ENCODE measurements at regions not wholly inside any gene's neighbourhood (a gene's known extent, or its start where the extent isn't known, plus 50 kb on each side); places are given as distances from the start of the nearest gene placed in this dataset.
"Not testable (repeated sequence)": the region's sequence is repeated elsewhere in the genome, so short reads cannot be mapped to it uniquely, and the experiment has no call there.

DNA sequence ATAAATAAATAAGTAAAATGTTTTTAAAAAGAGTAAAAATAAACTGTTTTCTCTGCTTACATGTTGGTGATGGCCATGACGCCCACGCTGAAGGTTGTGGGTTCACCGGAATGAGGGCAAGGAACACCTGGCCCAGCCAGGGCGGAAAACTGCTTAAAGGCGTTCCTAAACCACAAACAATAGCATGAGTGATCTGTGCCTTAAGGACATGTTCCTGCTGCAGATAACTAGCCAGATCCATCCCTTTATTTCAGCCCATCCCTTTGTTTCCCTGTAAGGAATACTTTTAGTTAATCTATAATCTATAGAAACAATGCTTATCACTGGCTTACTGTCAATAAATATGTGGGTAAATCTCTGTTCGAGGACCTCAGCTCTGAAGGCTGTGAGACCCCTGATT, 63.3 kb upstream of the CEP78 start:
- not testable (repeated sequence) for H3K4me1 ChIP-seq (ENCODE audit: insufficient read depth, insufficient read length); DNase-seq (ENCODE audit: low read depth, low spot score); H3K36me3 ChIP-seq (ENCODE audit: insufficient read depth, insufficient read length, low read length); H3K4me3 ChIP-seq (ENCODE audit: insufficient read length, low read depth); H3K27me3 ChIP-seq (ENCODE audit: insufficient read depth, insufficient read length); H3K9ac ChIP-seq (ENCODE audit: insufficient read length, low read depth)
- peaks cover 22% of the 10 kb centered on the region; the same call in 1 of the 2 replicates for H3K9me3 ChIP-seq (ENCODE audit: insufficient read depth, low read length)

DNA sequence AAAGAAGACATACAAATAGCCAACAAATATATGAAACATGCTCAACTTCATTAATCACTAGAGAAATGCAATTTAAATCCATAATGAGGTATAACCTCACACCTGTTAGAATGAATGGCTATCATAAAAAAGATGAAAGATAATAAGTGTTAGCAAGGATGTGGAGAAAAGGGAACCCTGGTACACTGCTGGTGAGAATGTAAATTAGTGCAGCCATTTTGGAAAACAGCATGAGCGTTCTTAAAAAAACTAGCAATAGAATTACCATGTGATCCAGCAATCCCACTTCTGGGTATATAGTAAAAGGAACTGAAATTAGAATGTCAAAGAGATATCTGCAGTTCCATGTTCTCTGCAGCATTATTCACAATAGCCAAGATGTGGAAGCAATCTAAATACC, 64.2 kb upstream of the CEP78 start:
- no peaks in the 10 kb centered on the region for H3K36me3 ChIP-seq (ENCODE audit: insufficient read depth, insufficient read length, low read length)
- peaks cover 22% of the 10 kb centered on the region; the same call in 1 of the 2 replicates for H3K9me3 ChIP-seq (ENCODE audit: insufficient read depth, low read length)
- H3K27me3 ChIP-seq (ENCODE audit: insufficient read depth, insufficient read length), result no peaks in the 10 kb centered on the region
- H3K4me3 ChIP-seq (ENCODE audit: insufficient read length, low read depth), result no peak overlapping the region
- DNase-seq (ENCODE audit: low read depth, low spot score), result no peak
- no peak for TF ChIP-seq YY1 (IDR thresholded peaks at IDR 0.05; ENCODE audit: insufficient read depth, insufficient read length)
- TF ChIP-seq SUZ12 (IDR thresholded peaks at IDR 0.05; ENCODE audit: extremely low read depth, insufficient read depth, insufficient read length), result no peak
- TF ChIP-seq ZNF274 (IDR thresholded peaks at IDR 0.05; ENCODE audit: low read depth, low read length), result no peak
- H3K4me1 ChIP-seq (ENCODE audit: insufficient read depth, insufficient read length), result no peaks in the 10 kb centered on the region
- no peak overlapping the region for H3K9ac ChIP-seq (ENCODE audit: insufficient read length, low read depth)

DNA sequence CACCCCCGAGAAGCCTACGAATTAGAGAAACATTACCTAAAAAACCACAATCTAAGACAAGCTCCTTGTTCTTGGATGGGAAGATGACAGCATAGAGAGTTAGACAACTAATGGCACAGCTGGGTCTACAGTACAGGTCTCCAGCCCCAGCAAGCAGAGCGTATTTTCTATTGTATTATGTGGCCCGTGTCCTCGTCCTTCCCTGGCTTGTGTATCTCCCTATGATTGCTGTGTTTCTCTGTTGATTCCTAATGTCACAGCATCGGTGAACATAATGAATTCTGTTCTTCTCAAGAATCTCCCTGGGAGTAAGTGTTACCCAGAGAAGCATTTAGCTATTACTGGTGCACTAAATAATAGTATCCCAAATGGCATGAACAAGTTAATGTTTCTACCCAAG, 66.8 kb upstream of the CEP78 start:
- Histone ChIP-seq H3K4me3 (ENCODE audit: insufficient read length, low read depth) (no peak overlapping the region), H3K9me3 (ENCODE audit: insufficient read depth, low read length) (peaks cover 29% of the 10 kb centered on the region), H3K36me3 (ENCODE audit: insufficient read depth, insufficient read length, low read length) (no peaks in the 10 kb centered on the region), H3K4me1 (ENCODE audit: insufficient read depth, insufficient read length) (no peaks in the 10 kb centered on the region), H3K9ac (ENCODE audit: insufficient read length, low read depth) (no peak overlapping the region), H3K27me3 (ENCODE audit: insufficient read depth, insufficient read length) (no peaks in the 10 kb centered on the region)
- DNase-seq (ENCODE audit: low read depth, low spot score), result no peak
- TF ChIP-seq YY1 (IDR thresholded peaks at IDR 0.05; ENCODE audit: insufficient read depth, insufficient read length), result no peak
- TF ChIP-seq ZNF274 (IDR thresholded peaks at IDR 0.05; ENCODE audit: low read depth, low read length), result no peak
- no peak for TF ChIP-seq SUZ12 (IDR thresholded peaks at IDR 0.05; ENCODE audit: extremely low read depth, insufficient read depth, insufficient read length)

DNA sequence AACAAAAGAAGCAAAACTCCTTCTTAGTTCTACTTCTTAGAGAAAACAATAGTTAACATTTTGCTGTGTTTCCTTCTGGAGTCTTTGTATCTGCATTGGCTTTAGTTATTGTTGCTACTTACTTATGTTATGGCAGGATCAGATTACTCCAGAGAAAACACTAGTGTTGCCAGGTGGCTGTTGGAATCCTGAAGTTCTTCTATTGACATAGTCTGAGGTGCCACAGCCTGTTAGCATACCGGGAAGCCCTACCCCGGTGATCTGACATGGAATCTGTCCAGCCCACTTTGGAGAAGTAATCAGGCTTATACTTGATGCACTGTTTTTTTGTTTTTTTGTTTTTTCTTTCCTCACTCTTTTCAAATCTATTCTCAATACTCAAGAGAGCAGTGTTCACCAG, 68.5 kb upstream of the CEP78 start:
- Histone ChIP-seq H3K36me3 (ENCODE audit: insufficient read depth, insufficient read length, low read length) (no peaks in the 10 kb centered on the region), H3K4me3 (ENCODE audit: insufficient read length, low read depth) (no peak overlapping the region), H3K9ac (ENCODE audit: insufficient read length, low read depth) (no peak overlapping the region), H3K4me1 (ENCODE audit: insufficient read depth, insufficient read length) (no peaks in the 10 kb centered on the region), H3K9me3 (ENCODE audit: insufficient read depth, low read length) (peaks cover 28% of the 10 kb centered on the region), H3K27me3 (ENCODE audit: insufficient read depth, insufficient read length) (no peaks in the 10 kb centered on the region)
- TF ChIP-seq ZNF274 (IDR thresholded peaks at IDR 0.05; ENCODE audit: low read depth, low read length), result no peak
- no peak for TF ChIP-seq SUZ12 (IDR thresholded peaks at IDR 0.05; ENCODE audit: extremely low read depth, insufficient read depth, insufficient read length)
- TF ChIP-seq YY1 (IDR thresholded peaks at IDR 0.05; ENCODE audit: insufficient read depth, insufficient read length), result no peak
- DNase-seq (ENCODE audit: low read depth, low spot score), result no peak

DNA sequence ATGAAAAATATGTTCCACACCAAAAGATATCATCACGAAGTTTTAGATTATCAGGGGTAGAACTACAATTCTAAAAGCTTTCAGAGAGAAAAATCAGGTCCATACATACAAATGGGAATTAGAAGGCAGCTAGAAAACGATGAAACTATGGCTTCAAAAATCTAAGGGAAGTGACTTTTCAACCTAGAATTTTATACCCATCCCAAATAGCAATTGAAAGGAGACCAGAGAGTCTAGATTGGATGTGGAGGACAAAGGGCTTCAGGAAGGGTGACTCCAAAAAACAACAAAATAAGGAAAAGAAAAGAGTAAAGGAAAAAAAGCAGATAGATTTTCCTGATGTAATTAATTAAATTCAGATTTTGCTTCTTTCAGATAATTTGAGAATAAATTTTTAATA, 72.0 kb upstream of the CEP78 start:
- H3K4me1 ChIP-seq (ENCODE audit: insufficient read depth, insufficient read length), result no peaks in the 10 kb centered on the region
- TF ChIP-seq SUZ12 (IDR thresholded peaks at IDR 0.05; ENCODE audit: extremely low read depth, insufficient read depth, insufficient read length), result no peak
- TF ChIP-seq ZNF274 (IDR thresholded peaks at IDR 0.05; ENCODE audit: low read depth, low read length), result no peak
- no peak for TF ChIP-seq YY1 (IDR thresholded peaks at IDR 0.05; ENCODE audit: insufficient read depth, insufficient read length)
- H3K9me3 ChIP-seq (ENCODE audit: insufficient read depth, low read length), result peaks cover 21% of the 10 kb centered on the region
- H3K9ac ChIP-seq (ENCODE audit: insufficient read length, low read depth), result no peak overlapping the region
- no peak for DNase-seq (ENCODE audit: low read depth, low spot score)
- H3K36me3 ChIP-seq (ENCODE audit: insufficient read depth, insufficient read length, low read length), result no peaks in the 10 kb centered on the region
- no peaks in the 10 kb centered on the region for H3K27me3 ChIP-seq (ENCODE audit: insufficient read depth, insufficient read length)
- H3K4me3 ChIP-seq (ENCODE audit: insufficient read length, low read depth), result no peak overlapping the region

DNA sequence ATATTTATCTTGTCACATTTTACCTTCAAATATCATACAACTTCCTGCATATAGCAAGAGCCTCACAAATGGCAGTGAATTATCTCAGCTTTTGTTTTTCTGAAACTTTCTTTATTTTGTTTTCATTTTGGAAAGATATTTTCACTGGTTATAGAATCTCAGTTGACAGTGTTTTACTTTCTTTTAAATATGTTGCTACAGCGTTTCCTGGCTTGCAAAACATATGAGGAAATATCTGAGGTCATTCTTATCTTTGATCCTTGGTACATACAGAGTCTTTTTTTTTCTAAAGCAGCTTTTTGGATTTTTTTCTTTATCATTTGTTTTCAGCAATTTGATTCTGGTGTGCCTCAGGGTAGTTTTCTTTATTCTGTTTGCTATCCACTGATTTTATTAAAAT, 77.6 kb upstream of the CEP78 start:
- no peaks in the 10 kb centered on the region for H3K36me3 ChIP-seq (ENCODE audit: insufficient read depth, insufficient read length, low read length)
- H3K4me1 ChIP-seq (ENCODE audit: insufficient read depth, insufficient read length), result no peaks in the 10 kb centered on the region
- no peak overlapping the region for H3K9ac ChIP-seq (ENCODE audit: insufficient read length, low read depth)
- TF ChIP-seq SUZ12 (IDR thresholded peaks at IDR 0.05; ENCODE audit: extremely low read depth, insufficient read depth, insufficient read length) (no peak), YY1 (IDR thresholded peaks at IDR 0.05; ENCODE audit: insufficient read depth, insufficient read length) (no peak), ZNF274 (IDR thresholded peaks at IDR 0.05; ENCODE audit: low read depth, low read length) (no peak)
- peaks cover 6% of the 10 kb centered on the region; the same call in 1 of the 2 replicates for H3K9me3 ChIP-seq (ENCODE audit: insufficient read depth, low read length)
- DNase-seq (ENCODE audit: low read depth, low spot score), result no peak
- H3K27me3 ChIP-seq (ENCODE audit: insufficient read depth, insufficient read length), result no peaks in the 10 kb centered on the region
- no peak overlapping the region for H3K4me3 ChIP-seq (ENCODE audit: insufficient read length, low read depth)

DNA sequence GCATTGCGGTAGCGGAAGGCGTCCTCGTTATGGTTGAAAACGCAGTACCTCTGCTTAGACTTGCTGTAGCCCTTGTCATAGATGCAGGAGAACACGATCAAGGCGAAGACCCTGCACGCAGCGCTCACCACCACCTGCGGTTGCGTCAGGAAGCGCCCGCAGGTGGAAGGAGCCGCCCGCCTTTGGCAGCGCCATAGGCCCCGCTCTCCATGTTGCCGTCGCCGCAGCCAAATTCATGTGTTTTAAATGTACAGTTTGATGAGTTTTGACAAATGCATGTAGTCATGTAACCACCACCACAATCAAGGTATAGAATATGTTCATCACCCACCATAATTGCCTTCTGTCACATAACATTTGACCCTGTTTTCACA, 84.9 kb upstream of the CEP78 start:
- H3K27me3 ChIP-seq (ENCODE audit: insufficient read depth, insufficient read length), result no peaks in the 10 kb centered on the region
- no peaks in the 10 kb centered on the region for H3K36me3 ChIP-seq (ENCODE audit: insufficient read depth, insufficient read length, low read length)
- no peaks in the 10 kb centered on the region for H3K4me1 ChIP-seq (ENCODE audit: insufficient read depth, insufficient read length)
- H3K9me3 ChIP-seq (ENCODE audit: insufficient read depth, low read length), result no peaks in the 10 kb centered on the region
- DNase-seq (ENCODE audit: low read depth, low spot score), result no peak
- no peak overlapping the region for H3K9ac ChIP-seq (ENCODE audit: insufficient read length, low read depth)
- H3K4me3 ChIP-seq (ENCODE audit: insufficient read length, low read depth), result no peak overlapping the region
- TF ChIP-seq YY1 (IDR thresholded peaks at IDR 0.05; ENCODE audit: insufficient read depth, insufficient read length), result no peak
- TF ChIP-seq SUZ12 (IDR thresholded peaks at IDR 0.05; ENCODE audit: extremely low read depth, insufficient read depth, insufficient read length), result no peak
- TF ChIP-seq ZNF274 (IDR thresholded peaks at IDR 0.05; ENCODE audit: low read depth, low read length), result no peak

Data from NT2/D1 (cell line).